Activated T-helper 1 cell treated with anti-CD3 and anti-CD28 coated beads, Interleukin-12 subunit alpha, Interleukin-12 subunit beta, Interleukin-2, Interleukin-4 antibody, amounts not matched to agents 30 ng/mL and 10 ng/mL and 1 ng/mL, durations not matched to agents 14 hours and 24 hours and 36 hours (primary cell): ENCODE measurements at regions not wholly inside any gene's neighbourhood (a gene's known extent, or its start where the extent isn't known, plus 50 kb on each side); places are given as distances from the start of the nearest gene placed in this dataset.
"Not testable (repeated sequence)": the region's sequence is repeated elsewhere in the genome, so short reads cannot be mapped to it uniquely, and the experiment has no call there.

Experiments used
- DNase-seq: peaks from one replicate; pipeline ENCODE4 v3.0.0; 2021; ENCODE audit warnings: low spot score
- H3K27ac Mint-ChIP-seq: one replicate; pipeline ENCODE4 v1.8.0; 2021; ENCODE audit warnings: mild to moderate bottlenecking, mixed read lengths
- H3K27me3 Mint-ChIP-seq: one replicate; pipeline ENCODE4 v1.8.0; 2022; ENCODE audit warnings: mild to moderate bottlenecking, moderate library complexity, mixed read lengths; ENCODE audit not compliant: insufficient read depth
- H3K36me3 Mint-ChIP-seq: one replicate; pipeline ENCODE4 v1.8.0; 2021; ENCODE audit warnings: low read depth, mixed read lengths
- H3K4me1 Mint-ChIP-seq: one replicate; pipeline ENCODE4 v1.8.0; 2021; ENCODE audit warnings: low read depth, mixed read lengths
- H3K4me3 Mint-ChIP-seq: one replicate; pipeline ENCODE4 v1.8.0; 2021; ENCODE audit warnings: mild to moderate bottlenecking, moderate library complexity, mixed read lengths
- H3K9me3 Mint-ChIP-seq: one replicate; pipeline ENCODE4 v1.8.0; 2021; ENCODE audit warnings: mixed read lengths
- intact Hi-C: fragments of 100-400 bp; cut with micrococcal nuclease; formaldehyde crosslinking; loops from one replicate; pipeline ENCODE4 v1.15.1; 2024

- Mint-ChIP-seq H3K27me3 (no peaks in the 10 kb centered on the region), H3K4me3 (no peak overlapping the region), H3K4me1 (no peaks in the 10 kb centered on the region), H3K27ac (no peak overlapping the region), H3K36me3 (no peaks in the 10 kb centered on the region), H3K9me3 (no peaks in the 10 kb centered on the region)
- DNase-seq: no peak
- intact Hi-C loops: no loop called here
These were observed 184.1 kb upstream of the C11orf58 start for GRCh38 chr11:16554361-16554760.

GRCh38 chr11:16547879-16548278, 190.6 kb upstream of the C11orf58 start:
- Mint-ChIP-seq H3K4me1 (no peaks in the 10 kb centered on the region), H3K27me3 (no peaks in the 10 kb centered on the region), H3K36me3 (no peaks in the 10 kb centered on the region)

GRCh38 chr11:16543642-16544041, 187.3 kb upstream of the SOX6 start:
- Mint-ChIP-seq H3K27ac (no peak overlapping the region), H3K36me3 (no peaks in the 10 kb centered on the region), H3K27me3 (no peaks in the 10 kb centered on the region), H3K4me1 (no peaks in the 10 kb centered on the region), H3K4me3 (no peak overlapping the region), H3K9me3 (no peaks in the 10 kb centered on the region)
- intact Hi-C loops: no loop called here
- DNase-seq: no peak

More at GRCh38 chr11:16547879-16548278, 190.6 kb upstream of the C11orf58 start:
- no peak overlapping the region for H3K27ac Mint-ChIP-seq
- DNase-seq: no peak
- intact Hi-C loops: loop anchor here (5.0 kb wide), 1 partner anchor 49 kb away; no protein-coding TSS in a partner anchor
- no peaks in the 10 kb centered on the region for H3K9me3 Mint-ChIP-seq
- H3K4me3 Mint-ChIP-seq: no peak overlapping the region

- no peaks in the 10 kb centered on the region for H3K4me1 Mint-ChIP-seq
- H3K27me3 Mint-ChIP-seq: no peaks in the 10 kb centered on the region
- intact Hi-C loops: no loop called here
- no peak overlapping the region for H3K4me3 Mint-ChIP-seq
- DNase-seq: no peak
- H3K27ac Mint-ChIP-seq: no peak overlapping the region
- no peaks in the 10 kb centered on the region for H3K36me3 Mint-ChIP-seq
- H3K9me3 Mint-ChIP-seq: no peaks in the 10 kb centered on the region
These were observed 186.0 kb upstream of the SOX6 start for GRCh38 chr11:16542353-16542752.

- DNase-seq: no peak
- Mint-ChIP-seq H3K27ac (no peak overlapping the region), H3K4me3 (no peak overlapping the region), H3K36me3 (no peaks in the 10 kb centered on the region), H3K4me1 (no peaks in the 10 kb centered on the region), H3K9me3 (peaks cover 3% of the 10 kb centered on the region), H3K27me3 (no peaks in the 10 kb centered on the region)
- intact Hi-C loops: no loop called here
These were observed 180.2 kb upstream of the SOX6 start for GRCh38 chr11:16536513-16536912.

- H3K4me3 Mint-ChIP-seq: no peak overlapping the region
- no peak overlapping the region for H3K27ac Mint-ChIP-seq
- peaks cover 4% of the 10 kb centered on the region for H3K9me3 Mint-ChIP-seq
- intact Hi-C loops: no loop called here
- no peaks in the 10 kb centered on the region for H3K36me3 Mint-ChIP-seq
- H3K4me1 Mint-ChIP-seq: no peaks in the 10 kb centered on the region
- no peaks in the 10 kb centered on the region for H3K27me3 Mint-ChIP-seq
- no peak for DNase-seq
These were observed 172.3 kb upstream of the SOX6 start for GRCh38 chr11:16528639-16529038.

- Mint-ChIP-seq H3K4me3 (no peak overlapping the region), H3K27ac (no peak overlapping the region), H3K36me3 (no peaks in the 10 kb centered on the region), H3K4me1 (no peaks in the 10 kb centered on the region), H3K27me3 (no peaks in the 10 kb centered on the region), H3K9me3 (peaks cover 4% of the 10 kb centered on the region)
- no peak for DNase-seq
- intact Hi-C loops: no loop called here
These were observed 171.3 kb upstream of the SOX6 start for GRCh38 chr11:16527525-16528246.

GRCh38 chr11:16526947-16527346, 170.6 kb upstream of the SOX6 start:
- Mint-ChIP-seq H3K4me1 (no peaks in the 10 kb centered on the region), H3K9me3 (peaks cover 4% of the 10 kb centered on the region), H3K27me3 (no peaks in the 10 kb centered on the region), H3K36me3 (no peaks in the 10 kb centered on the region), H3K27ac (no peak overlapping the region), H3K4me3 (no peak overlapping the region)
- DNase-seq: no peak
- intact Hi-C loops: no loop called here

- intact Hi-C loops, DNase-seq, H3K27ac Mint-ChIP-seq, H3K36me3 Mint-ChIP-seq, H3K27me3 Mint-ChIP-seq, H3K4me1 Mint-ChIP-seq, H3K4me3 Mint-ChIP-seq: not testable (repeated sequence)
- peaks cover 15% of the 10 kb centered on the region for H3K9me3 Mint-ChIP-seq
These were observed 164.4 kb upstream of the SOX6 start for GRCh38 chr11:16520713-16521112.

GRCh38 chr11:16512899-16513241, 156.5 kb upstream of the SOX6 start:
- H3K4me1 Mint-ChIP-seq: no peaks in the 10 kb centered on the region
- no peak overlapping the region for H3K4me3 Mint-ChIP-seq
- H3K36me3 Mint-ChIP-seq: no peaks in the 10 kb centered on the region
- H3K27ac Mint-ChIP-seq: no peak overlapping the region
- H3K9me3 Mint-ChIP-seq: no peaks in the 10 kb centered on the region
- intact Hi-C loops: no loop called here
- no peaks in the 10 kb centered on the region for H3K27me3 Mint-ChIP-seq
- DNase-seq: no peak

- H3K4me1 Mint-ChIP-seq: no peaks in the 10 kb centered on the region
- H3K27ac Mint-ChIP-seq: no peak overlapping the region
- no peak for DNase-seq
- intact Hi-C loops: no loop called here
- H3K4me3 Mint-ChIP-seq: no peak overlapping the region
- no peaks in the 10 kb centered on the region for H3K27me3 Mint-ChIP-seq
- H3K9me3 Mint-ChIP-seq: no peaks in the 10 kb centered on the region
- H3K36me3 Mint-ChIP-seq: no peaks in the 10 kb centered on the region
These were observed 156.0 kb upstream of the SOX6 start for GRCh38 chr11:16512198-16512898.

- Mint-ChIP-seq H3K36me3 (no peaks in the 10 kb centered on the region), H3K27ac (no peak overlapping the region), H3K4me1 (no peaks in the 10 kb centered on the region), H3K27me3 (no peaks in the 10 kb centered on the region), H3K4me3 (no peak overlapping the region), H3K9me3 (peaks cover 3% of the 10 kb centered on the region)
- intact Hi-C loops: no loop called here
- no peak for DNase-seq
These were observed 155.1 kb upstream of the SOX6 start for GRCh38 chr11:16511116-16512114.

GRCh38 chr11:16505481-16505880, 149.1 kb upstream of the SOX6 start:
- Mint-ChIP-seq H3K4me3 (no peak overlapping the region), H3K27ac (no peak overlapping the region), H3K27me3 (no peaks in the 10 kb centered on the region), H3K9me3 (peaks cover 12% of the 10 kb centered on the region), H3K36me3 (no peaks in the 10 kb centered on the region), H3K4me1 (no peaks in the 10 kb centered on the region)
- no peak for DNase-seq
- intact Hi-C loops: no loop called here
